ENCODE measurements at regions not wholly inside any gene's neighbourhood (a gene's known extent, or its start where the extent isn't known, plus 50 kb on each side); places are given as distances from the start of the nearest gene placed in this dataset.
"Not testable (repeated sequence)": the region's sequence is repeated elsewhere in the genome, so short reads cannot be mapped to it uniquely, and the experiment has no call there.

GRCh38 chr7:13092708-13093005, 405.2 kb downstream of the ARL4A start:
- no peak for DNase-seq (ENCODE audit: low spot score)

GRCh38 chr7:13093160-13093559, 405.7 kb downstream of the ARL4A start:
- DNase-seq (ENCODE audit: low spot score), result no peak

GRCh38 chr7:13097499-13097898, 410.1 kb downstream of the ARL4A start:
- no peak for DNase-seq (ENCODE audit: low spot score)

GRCh38 chr7:13098161-13098560, 410.7 kb downstream of the ARL4A start:
- no peak for DNase-seq (ENCODE audit: low spot score)

- DNase-seq (ENCODE audit: low spot score), result no peak
Measured at GRCh38 chr7:13099154-13099795, 411.8 kb downstream of the ARL4A start.

- DNase-seq (ENCODE audit: low spot score), result no peak
Measured at GRCh38 chr7:13104128-13104527, 416.7 kb downstream of the ARL4A start.

- no peak for DNase-seq (ENCODE audit: low spot score)
Measured at GRCh38 chr7:13105209-13105608, 417.8 kb downstream of the ARL4A start.

GRCh38 chr7:13106513-13106912, 419.1 kb downstream of the ARL4A start:
- DNase-seq (ENCODE audit: low spot score), result no peak

GRCh38 chr7:13107291-13107690, 419.9 kb downstream of the ARL4A start:
- DNase-seq (ENCODE audit: low spot score), result no peak

GRCh38 chr7:13108061-13108460, 420.6 kb downstream of the ARL4A start:
- no peak for DNase-seq (ENCODE audit: low spot score)

GRCh38 chr7:13109201-13109600, 421.8 kb downstream of the ARL4A start:
- no peak for DNase-seq (ENCODE audit: low spot score)

- DNase-seq (ENCODE audit: low spot score), result no peak
Measured at GRCh38 chr7:13110107-13110506, 422.7 kb downstream of the ARL4A start.

- no peak for DNase-seq (ENCODE audit: low spot score)
Measured at GRCh38 chr7:13111230-13111629, 423.8 kb downstream of the ARL4A start.

GRCh38 chr7:13114240-13114639, 426.8 kb downstream of the ARL4A start:
- DNase-seq (ENCODE audit: low spot score), result not testable (repeated sequence)

- DNase-seq (ENCODE audit: low spot score), result no peak
Measured at GRCh38 chr7:13115157-13115772, 427.8 kb downstream of the ARL4A start.

GRCh38 chr7:13115855-13116254, 428.4 kb downstream of the ARL4A start:
- DNase-seq (ENCODE audit: low spot score), result no peak

GRCh38 chr7:13117103-13117502, 429.7 kb downstream of the ARL4A start:
- no peak for DNase-seq (ENCODE audit: low spot score)

- no peak for DNase-seq (ENCODE audit: low spot score)
Measured at GRCh38 chr7:13117592-13117991, 430.2 kb downstream of the ARL4A start.

- DNase-seq (ENCODE audit: low spot score), result not testable (repeated sequence)
Measured at GRCh38 chr7:13124629-13125028, 437.2 kb downstream of the ARL4A start.

- no peak for DNase-seq (ENCODE audit: low spot score)
Measured at GRCh38 chr7:13126347-13126746, 438.9 kb downstream of the ARL4A start.

GRCh38 chr7:13130321-13130720, 442.9 kb downstream of the ARL4A start:
- DNase-seq (ENCODE audit: low spot score), result no peak

- not testable (repeated sequence) for DNase-seq (ENCODE audit: low spot score)
Measured at GRCh38 chr7:13130906-13131305, 443.5 kb downstream of the ARL4A start.

- no peak for DNase-seq (ENCODE audit: low spot score)
Measured at GRCh38 chr7:13132314-13132713, 444.9 kb downstream of the ARL4A start.

- DNase-seq (ENCODE audit: low spot score), result not testable (repeated sequence)
Measured at GRCh38 chr7:13136345-13136744, 448.9 kb downstream of the ARL4A start.
